ENCODE measurements at regions not wholly inside any gene's neighbourhood (a gene's known extent, or its start where the extent isn't known, plus 50 kb on each side); places are given as distances from the start of the nearest gene placed in this dataset.

DNA sequence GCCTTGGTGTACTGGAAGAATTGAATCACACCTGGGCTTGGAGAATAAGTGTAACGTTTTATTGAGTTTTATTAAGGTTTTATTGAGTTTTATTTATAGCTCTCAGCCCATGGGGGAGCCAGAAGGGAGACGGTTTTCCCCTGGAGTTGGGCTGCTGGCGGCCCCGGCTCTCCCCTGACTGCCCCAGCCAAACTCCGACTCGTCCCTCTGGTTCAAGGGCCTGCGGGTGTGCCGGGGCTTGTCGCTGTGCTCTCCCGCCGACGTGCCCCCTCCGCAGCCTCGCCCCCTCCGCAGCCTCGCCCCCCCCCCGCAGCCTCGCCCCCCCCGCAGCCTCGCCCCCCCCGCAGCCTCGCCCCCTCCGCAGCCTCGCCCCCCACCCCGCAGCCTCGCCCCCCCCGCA is 326.1 kb upstream of the RTL1 start:
- BruUV-seq (replicated peaks), result no TSS peak
- ATAC-seq (no peak), DNase-seq (ENCODE audit: low spot score) (no peak), FAIRE-seq (no peak)
- CTCF ChIA-PET (ENCODE audit: low intra/inter-chr PET ratio, low total read pairs), result no interaction called here
- in situ Hi-C loops (cut with HindIII; ENCODE audit: extremely low pct_ligation_motif_present, low pct_unique_long_range_greater_than_20kb) (loop anchor here (10.0 kb wide), 1 partner anchor 325 kb away; the partner anchor contains the start of gene RTL1), intact Hi-C loops (cut with micrococcal nuclease; ENCODE audit: unreplicated experiment) (no loop called here)
- peaks cover 0 to 15% of the 10 kb centered on the region in 2 experiments; a peak in 3 of 5 replicates for H3K27me3 ChIP-seq (ENCODE audit: control insufficient read depth in 1 of 2, insufficient read depth in 2 of 2, low read length in 2 of 2)
- H3K4me1 ChIP-seq (ENCODE audit: insufficient read depth, low read length), result peaks cover 48% of the 10 kb centered on the region
- WGBS (ENCODE audit: low lambda C conversion rate), result 58% methylated on average over 23 of the region's 27 CpGs
- no peak overlapping the region for H3K4me3 ChIP-seq (replicated peaks in 1 of 3; ENCODE audit: insufficient read depth in 1 of 3, low read depth in 2 of 3, low read length in 3 of 3)
- no peaks in the 10 kb centered on the region for H3K9me3 ChIP-seq (ENCODE audit: low read length)
- TF ChIP-seq, protein P1, sequence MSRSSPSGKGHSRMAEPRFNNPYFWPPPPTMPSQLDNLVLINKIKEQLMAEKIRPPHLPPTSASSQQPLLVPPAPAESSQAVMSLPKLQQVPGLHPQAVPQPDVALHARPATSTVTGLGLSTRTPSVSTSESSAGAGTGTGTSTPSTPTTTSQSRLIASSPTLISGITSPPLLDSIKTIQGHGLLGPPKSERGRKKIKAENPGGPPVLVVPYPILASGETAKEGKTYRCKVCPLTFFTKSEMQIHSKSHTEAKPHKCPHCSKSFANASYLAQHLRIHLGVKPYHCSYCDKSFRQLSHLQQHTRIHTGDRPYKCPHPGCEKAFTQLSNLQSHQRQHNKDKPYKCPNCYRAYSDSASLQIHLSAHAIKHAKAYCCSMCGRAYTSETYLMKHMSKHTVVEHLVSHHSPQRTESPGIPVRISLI (CRISPR knock-in tag; IDR thresholded peaks at IDR 0.05; ENCODE audit: borderline replicate concordance), result no peak
- TF ChIP-seq ZNF891 (CRISPR knock-in tag; IDR thresholded peaks at IDR 0.05) (no peak), NR1H2 (CRISPR knock-in tag; IDR thresholded peaks at IDR 0.05; ENCODE audit: borderline replicate concordance, low read depth) (no peak), NFRKB (IDR thresholded peaks at IDR 0.05) (no peak), SP1 (IDR thresholded peaks at IDR 0.05) (no peak), SP1 (CRISPR knock-in tag; IDR thresholded peaks at IDR 0.05) (no peak), RARA (CRISPR knock-in tag; IDR thresholded peaks at IDR 0.05) (no peak), MEIS2 (CRISPR knock-in tag; IDR thresholded peaks at IDR 0.05) (no peak), POLR2AphosphoS5 (IDR thresholded peaks at IDR 0.05; ENCODE audit: low read depth, low read length) (no peak), HCFC1 (IDR thresholded peaks at IDR 0.05; ENCODE audit: low read depth, low read length) (no peak), LCORL (IDR thresholded peaks at IDR 0.05) (no peak), LCORL (CRISPR knock-in tag; IDR thresholded peaks at IDR 0.05) (no peak), ZNF24 (IDR thresholded peaks at IDR 0.05) (no peak), ZNF44 (CRISPR knock-in tag; IDR thresholded peaks at IDR 0.05) (no peak), ZBTB38 (CRISPR knock-in tag; IDR thresholded peaks at IDR 0.05) (no peak), ZNF251 (CRISPR knock-in tag; IDR thresholded peaks at IDR 0.05) (no peak), ZNF510 (CRISPR knock-in tag; IDR thresholded peaks at IDR 0.05; ENCODE audit: low read depth) (no peak), ISL2 (CRISPR knock-in tag; IDR thresholded peaks at IDR 0.05) (no peak)
- TF ChIP-seq, protein P2, sequence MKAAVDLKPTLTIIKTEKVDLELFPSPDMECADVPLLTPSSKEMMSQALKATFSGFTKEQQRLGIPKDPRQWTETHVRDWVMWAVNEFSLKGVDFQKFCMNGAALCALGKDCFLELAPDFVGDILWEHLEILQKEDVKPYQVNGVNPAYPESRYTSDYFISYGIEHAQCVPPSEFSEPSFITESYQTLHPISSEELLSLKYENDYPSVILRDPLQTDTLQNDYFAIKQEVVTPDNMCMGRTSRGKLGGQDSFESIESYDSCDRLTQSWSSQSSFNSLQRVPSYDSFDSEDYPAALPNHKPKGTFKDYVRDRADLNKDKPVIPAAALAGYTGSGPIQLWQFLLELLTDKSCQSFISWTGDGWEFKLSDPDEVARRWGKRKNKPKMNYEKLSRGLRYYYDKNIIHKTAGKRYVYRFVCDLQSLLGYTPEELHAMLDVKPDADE (CRISPR knock-in tag; IDR thresholded peaks at IDR 0.05), result no peak
- TF ChIP-seq, protein P3, sequence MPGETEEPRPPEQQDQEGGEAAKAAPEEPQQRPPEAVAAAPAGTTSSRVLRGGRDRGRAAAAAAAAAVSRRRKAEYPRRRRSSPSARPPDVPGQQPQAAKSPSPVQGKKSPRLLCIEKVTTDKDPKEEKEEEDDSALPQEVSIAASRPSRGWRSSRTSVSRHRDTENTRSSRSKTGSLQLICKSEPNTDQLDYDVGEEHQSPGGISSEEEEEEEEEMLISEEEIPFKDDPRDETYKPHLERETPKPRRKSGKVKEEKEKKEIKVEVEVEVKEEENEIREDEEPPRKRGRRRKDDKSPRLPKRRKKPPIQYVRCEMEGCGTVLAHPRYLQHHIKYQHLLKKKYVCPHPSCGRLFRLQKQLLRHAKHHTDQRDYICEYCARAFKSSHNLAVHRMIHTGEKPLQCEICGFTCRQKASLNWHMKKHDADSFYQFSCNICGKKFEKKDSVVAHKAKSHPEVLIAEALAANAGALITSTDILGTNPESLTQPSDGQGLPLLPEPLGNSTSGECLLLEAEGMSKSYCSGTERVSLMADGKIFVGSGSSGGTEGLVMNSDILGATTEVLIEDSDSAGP (CRISPR knock-in tag; IDR thresholded peaks at IDR 0.05; ENCODE audit: borderline replicate concordance), result no peak
- no peaks in the 10 kb centered on the region for H3K79me2 ChIP-seq (ENCODE audit: insufficient read depth, low read length)
- no peaks in the 10 kb centered on the region for H4K20me1 ChIP-seq (ENCODE audit: insufficient read depth, low read length)
- H2AFZ ChIP-seq (ENCODE audit: low read length), result no peak overlapping the region
- no peak overlapping the region for H3K9ac ChIP-seq (ENCODE audit: insufficient read depth, low read depth, low read length)
- H3K4me2 ChIP-seq (ENCODE audit: low read depth, low read length), result no peak overlapping the region
- POLR2A ChIA-PET, result no interaction called here
- H3K36me3 ChIP-seq (replicated peaks in 1 of 2; ENCODE audit: control insufficient read depth in 1 of 2, insufficient read depth in 2 of 2, low read length in 2 of 2), result no peaks in the 10 kb centered on the region
- no peak overlapping the region for H3K27ac ChIP-seq (ENCODE audit: extremely low read length, insufficient read depth, low read length)
